ENCODE measurements at regions not wholly inside any gene's neighbourhood (a gene's known extent, or its start where the extent isn't known, plus 50 kb on each side); places are given as distances from the start of the nearest gene placed in this dataset.

GRCh38 chr18:78362198-78362597, 617.4 kb upstream of the SALL3 start:
- Histone ChIP-seq H3K23ac (ENCODE audit: low read length in 2 of 2) (no peak overlapping the region), H3K18ac (ENCODE audit: low read depth in 1 of 2, low read length in 2 of 2) (no peak overlapping the region), H3K27me3 (ENCODE audit: control insufficient read depth in 1 of 2, insufficient read depth in 1 of 2, low read length in 2 of 2) (no peaks in the 10 kb centered on the region), H3K4me3 (ENCODE audit: insufficient read depth in 1 of 2, low read depth in 1 of 2, low read length in 2 of 2) (no peak overlapping the region), H4K91ac (ENCODE audit: low read length) (no peak overlapping the region), H3K27ac (ENCODE audit: low read length, poor library complexity, severe bottlenecking) (no peak overlapping the region), H3K79me1 (replicated peaks; ENCODE audit: low read length, poor library complexity, severe bottlenecking) (no peaks in the 10 kb centered on the region), H2AFZ (ENCODE audit: low read depth, low read length) (no peak overlapping the region), H2BK120ac (ENCODE audit: low read depth, low read length) (no peak overlapping the region), H3K9me3 (ENCODE audit: control insufficient read depth, low read length) (peaks cover 26% of the 10 kb centered on the region), H2BK12ac (ENCODE audit: low read length in 2 of 2) (no peak overlapping the region), H2AK5ac (ENCODE audit: low read length, severe bottlenecking) (no peak overlapping the region), H3K36me3 (ENCODE audit: control insufficient read depth in 1 of 2, insufficient read depth in 2 of 2, low read depth in 1 of 2, low read length in 2 of 2) (no peaks in the 10 kb centered on the region), H3K9ac (ENCODE audit: low read length) (no peak overlapping the region), H2BK15ac (ENCODE audit: low read depth, poor library complexity, severe bottlenecking) (no peak overlapping the region), H3K14ac (ENCODE audit: low read length in 2 of 2) (no peak overlapping the region), H3K4ac (ENCODE audit: low read depth in 1 of 2, low read length in 2 of 2) (no peak overlapping the region), H2BK5ac (ENCODE audit: low read depth, low read length, poor library complexity, severe bottlenecking) (no peak overlapping the region), H3K4me1 (ENCODE audit: control insufficient read depth, insufficient read depth, low read depth, low read length) (no peaks in the 10 kb centered on the region), H3K4me2 (ENCODE audit: low read length, poor library complexity, severe bottlenecking) (no peak overlapping the region), H4K8ac (ENCODE audit: low read length) (no peak overlapping the region)
- WGBS, result 82% methylated on average over 15 of the region's 15 CpGs
- DNase-seq, result no peak

- no peak overlapping the region for H2AFZ ChIP-seq (ENCODE audit: low read depth, low read length)
- H4K8ac ChIP-seq (ENCODE audit: low read length), result no peak overlapping the region
- no peak overlapping the region for H3K4me3 ChIP-seq (ENCODE audit: insufficient read depth in 1 of 2, low read depth in 1 of 2, low read length in 2 of 2)
- no peak for DNase-seq
- H4K91ac ChIP-seq (ENCODE audit: low read length), result no peak overlapping the region
- no peak overlapping the region for H2BK120ac ChIP-seq (ENCODE audit: low read depth, low read length)
- H3K23ac ChIP-seq (ENCODE audit: low read length in 2 of 2), result no peak overlapping the region
- peaks cover 19% of the 10 kb centered on the region for H3K9me3 ChIP-seq (ENCODE audit: control insufficient read depth, low read length)
- no peak overlapping the region for H2BK12ac ChIP-seq (ENCODE audit: low read length in 2 of 2)
- no peak overlapping the region for H3K4ac ChIP-seq (ENCODE audit: low read depth in 1 of 2, low read length in 2 of 2)
- no peaks in the 10 kb centered on the region for H3K4me1 ChIP-seq (ENCODE audit: control insufficient read depth, insufficient read depth, low read depth, low read length)
- H3K27ac ChIP-seq (ENCODE audit: low read length, poor library complexity, severe bottlenecking), result no peak overlapping the region
- no peak overlapping the region for H3K18ac ChIP-seq (ENCODE audit: low read depth in 1 of 2, low read length in 2 of 2)
- H3K27me3 ChIP-seq (ENCODE audit: control insufficient read depth in 1 of 2, insufficient read depth in 1 of 2, low read length in 2 of 2), result no peaks in the 10 kb centered on the region
- H3K36me3 ChIP-seq (ENCODE audit: control insufficient read depth in 1 of 2, insufficient read depth in 2 of 2, low read depth in 1 of 2, low read length in 2 of 2), result no peaks in the 10 kb centered on the region
- no peak overlapping the region for H3K9ac ChIP-seq (ENCODE audit: low read length)
- WGBS, result 94% methylated on average over 39 of the region's 44 CpGs
- no peak overlapping the region for H2BK15ac ChIP-seq (ENCODE audit: low read depth, poor library complexity, severe bottlenecking)
- H2BK5ac ChIP-seq (ENCODE audit: low read depth, low read length, poor library complexity, severe bottlenecking), result no peak overlapping the region
- no peaks in the 10 kb centered on the region for H3K79me1 ChIP-seq (replicated peaks; ENCODE audit: low read length, poor library complexity, severe bottlenecking)
- no peak overlapping the region for H3K14ac ChIP-seq (ENCODE audit: low read length in 2 of 2)
- no peak overlapping the region for H2AK5ac ChIP-seq (ENCODE audit: low read length, severe bottlenecking)
- no peak overlapping the region for H3K4me2 ChIP-seq (ENCODE audit: low read length, poor library complexity, severe bottlenecking)
Observed at GRCh38 chr18:78363556-78364387, 615.8 kb upstream of the SALL3 start.

- Histone ChIP-seq H3K27me3 (ENCODE audit: control insufficient read depth in 1 of 2, insufficient read depth in 1 of 2, low read length in 2 of 2) (no peaks in the 10 kb centered on the region), H2BK12ac (ENCODE audit: low read length in 2 of 2) (no peak overlapping the region), H3K4me1 (ENCODE audit: control insufficient read depth, insufficient read depth, low read depth, low read length) (no peaks in the 10 kb centered on the region), H4K8ac (ENCODE audit: low read length) (no peak overlapping the region), H3K27ac (ENCODE audit: low read length, poor library complexity, severe bottlenecking) (no peak overlapping the region), H3K9ac (ENCODE audit: low read length) (no peak overlapping the region), H3K23ac (ENCODE audit: low read length in 2 of 2) (no peak overlapping the region), H3K18ac (ENCODE audit: low read depth in 1 of 2, low read length in 2 of 2) (no peak overlapping the region), H2AK5ac (ENCODE audit: low read length, severe bottlenecking) (no peak overlapping the region), H4K91ac (ENCODE audit: low read length) (no peak overlapping the region), H3K4me3 (ENCODE audit: insufficient read depth in 1 of 2, low read depth in 1 of 2, low read length in 2 of 2) (no peak overlapping the region), H3K14ac (ENCODE audit: low read length in 2 of 2) (no peak overlapping the region), H2BK15ac (ENCODE audit: low read depth, poor library complexity, severe bottlenecking) (no peak overlapping the region), H3K79me1 (replicated peaks; ENCODE audit: low read length, poor library complexity, severe bottlenecking) (no peaks in the 10 kb centered on the region), H3K9me3 (ENCODE audit: control insufficient read depth, low read length) (peaks cover 23% of the 10 kb centered on the region), H3K36me3 (ENCODE audit: control insufficient read depth in 1 of 2, insufficient read depth in 2 of 2, low read depth in 1 of 2, low read length in 2 of 2) (no peaks in the 10 kb centered on the region), H3K4ac (ENCODE audit: low read depth in 1 of 2, low read length in 2 of 2) (no peak overlapping the region), H2BK120ac (ENCODE audit: low read depth, low read length) (no peak overlapping the region), H2BK5ac (ENCODE audit: low read depth, low read length, poor library complexity, severe bottlenecking) (no peak overlapping the region), H2AFZ (ENCODE audit: low read depth, low read length) (no peak overlapping the region), H3K4me2 (ENCODE audit: low read length, poor library complexity, severe bottlenecking) (no peak overlapping the region)
- WGBS, result 79% methylated on average over 13 of the region's 13 CpGs
- DNase-seq, result no peak
Observed at GRCh38 chr18:78364388-78364960, 615.1 kb upstream of the SALL3 start.

GRCh38 chr18:78367996-78368395, 611.6 kb upstream of the SALL3 start:
- no peak overlapping the region for H3K4me2 ChIP-seq (ENCODE audit: low read length, poor library complexity, severe bottlenecking)

More at GRCh38 chr18:78367996-78368395, 611.6 kb upstream of the SALL3 start:
- H4K91ac ChIP-seq (ENCODE audit: low read length), result no peak overlapping the region
- H3K27me3 ChIP-seq (ENCODE audit: control insufficient read depth in 1 of 2, insufficient read depth in 1 of 2, low read length in 2 of 2), result no peaks in the 10 kb centered on the region
- H3K23ac ChIP-seq (ENCODE audit: low read length in 2 of 2), result no peak overlapping the region
- no peak overlapping the region for H3K4me3 ChIP-seq (ENCODE audit: insufficient read depth in 1 of 2, low read depth in 1 of 2, low read length in 2 of 2)
- peaks cover 15% of the 10 kb centered on the region for H3K9me3 ChIP-seq (ENCODE audit: control insufficient read depth, low read length)
- no peaks in the 10 kb centered on the region for H3K36me3 ChIP-seq (ENCODE audit: control insufficient read depth in 1 of 2, insufficient read depth in 2 of 2, low read depth in 1 of 2, low read length in 2 of 2)
- no peak overlapping the region for H3K14ac ChIP-seq (ENCODE audit: low read length in 2 of 2)
- no peaks in the 10 kb centered on the region for H3K79me1 ChIP-seq (replicated peaks; ENCODE audit: low read length, poor library complexity, severe bottlenecking)
- H3K18ac ChIP-seq (ENCODE audit: low read depth in 1 of 2, low read length in 2 of 2), result no peak overlapping the region
- no peak overlapping the region for H2BK12ac ChIP-seq (ENCODE audit: low read length in 2 of 2)
- no peak overlapping the region for H2BK15ac ChIP-seq (ENCODE audit: low read depth, poor library complexity, severe bottlenecking)
- H3K27ac ChIP-seq (ENCODE audit: low read length, poor library complexity, severe bottlenecking), result no peak overlapping the region
- no peaks in the 10 kb centered on the region for H3K4me1 ChIP-seq (ENCODE audit: control insufficient read depth, insufficient read depth, low read depth, low read length)
- H2AK5ac ChIP-seq (ENCODE audit: low read length, severe bottlenecking), result no peak overlapping the region
- no peak overlapping the region for H2AFZ ChIP-seq (ENCODE audit: low read depth, low read length)
- DNase-seq, result no peak
- no peak overlapping the region for H3K4ac ChIP-seq (ENCODE audit: low read depth in 1 of 2, low read length in 2 of 2)
- no peak overlapping the region for H2BK5ac ChIP-seq (ENCODE audit: low read depth, low read length, poor library complexity, severe bottlenecking)
- H2BK120ac ChIP-seq (ENCODE audit: low read depth, low read length), result no peak overlapping the region
- no peak overlapping the region for H3K9ac ChIP-seq (ENCODE audit: low read length)
- no peak overlapping the region for H4K8ac ChIP-seq (ENCODE audit: low read length)
- 58% methylated on average over 7 of the region's 7 CpGs for WGBS

All from mesenchymal stem cell (in vitro differentiated cells and primary cell).